ENCODE measurements at regions not wholly inside any gene's neighbourhood (a gene's known extent, or its start where the extent isn't known, plus 50 kb on each side); places are given as distances from the start of the nearest gene placed in this dataset.

DNA sequence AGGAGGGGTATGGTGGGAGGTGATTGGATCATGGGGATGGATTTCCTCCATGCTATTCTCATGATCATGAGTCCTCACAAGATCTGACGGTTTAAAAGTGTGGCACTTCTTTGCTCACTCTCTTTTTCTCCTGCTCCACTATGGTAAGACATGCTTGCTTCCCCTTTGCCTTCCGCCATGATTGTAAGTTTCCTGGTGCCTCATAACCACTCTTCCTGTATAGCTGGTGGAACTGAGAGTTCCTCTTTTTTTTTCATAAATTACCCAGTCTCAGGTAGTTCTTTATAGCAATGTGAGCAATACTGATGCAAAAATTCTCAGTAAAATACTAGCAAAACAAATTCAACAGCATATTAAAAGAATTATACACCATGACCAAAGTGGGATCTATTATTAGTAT, 728.5 kb upstream of the SLC8A1 start (continued):
- TF ChIP-seq KDM5A (IDR thresholded peaks at IDR 0.05) (no peak), MYC (IDR thresholded peaks at IDR 0.05; ENCODE audit: borderline replicate concordance, low read length) (no peak), PHF8 (IDR thresholded peaks at IDR 0.05; ENCODE audit: borderline replicate concordance, low read depth) (no peak), ZNF302 (CRISPR knock-in tag; IDR thresholded peaks at IDR 0.05) (no peak)
- TF ChIP-seq, protein P1, sequence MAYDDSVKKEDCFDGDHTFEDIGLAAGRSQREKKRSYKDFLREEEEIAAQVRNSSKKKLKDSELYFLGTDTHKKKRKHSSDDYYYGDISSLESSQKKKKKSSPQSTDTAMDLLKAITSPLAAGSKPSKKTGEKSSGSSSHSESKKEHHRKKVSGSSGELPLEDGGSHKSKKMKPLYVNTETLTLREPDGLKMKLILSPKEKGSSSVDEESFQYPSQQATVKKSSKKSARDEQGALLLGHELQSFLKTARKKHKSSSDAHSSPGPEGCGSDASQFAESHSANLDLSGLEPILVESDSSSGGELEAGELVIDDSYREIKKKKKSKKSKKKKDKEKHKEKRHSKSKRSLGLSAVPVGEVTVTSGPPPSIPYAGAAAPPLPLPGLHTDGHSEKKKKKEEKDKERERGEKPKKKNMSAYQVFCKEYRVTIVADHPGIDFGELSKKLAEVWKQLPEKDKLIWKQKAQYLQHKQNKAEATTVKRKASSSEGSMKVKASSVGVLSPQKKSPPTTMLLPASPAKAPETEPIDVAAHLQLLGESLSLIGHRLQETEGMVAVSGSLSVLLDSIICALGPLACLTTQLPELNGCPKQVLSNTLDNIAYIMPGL (CRISPR knock-in tag; IDR thresholded peaks at IDR 0.05; ENCODE audit: borderline replicate concordance) = no peak

GRCh38 chr2:41182961-41183360, 731.1 kb upstream of the SLC8A1 start:
- POLR2A ChIA-PET = no interaction called here
- 1% methylated on average over 5 of the region's 5 CpGs for WGBS (ENCODE audit: missing lambda C conversion rate)
- ATAC-seq = no peak

DNA sequence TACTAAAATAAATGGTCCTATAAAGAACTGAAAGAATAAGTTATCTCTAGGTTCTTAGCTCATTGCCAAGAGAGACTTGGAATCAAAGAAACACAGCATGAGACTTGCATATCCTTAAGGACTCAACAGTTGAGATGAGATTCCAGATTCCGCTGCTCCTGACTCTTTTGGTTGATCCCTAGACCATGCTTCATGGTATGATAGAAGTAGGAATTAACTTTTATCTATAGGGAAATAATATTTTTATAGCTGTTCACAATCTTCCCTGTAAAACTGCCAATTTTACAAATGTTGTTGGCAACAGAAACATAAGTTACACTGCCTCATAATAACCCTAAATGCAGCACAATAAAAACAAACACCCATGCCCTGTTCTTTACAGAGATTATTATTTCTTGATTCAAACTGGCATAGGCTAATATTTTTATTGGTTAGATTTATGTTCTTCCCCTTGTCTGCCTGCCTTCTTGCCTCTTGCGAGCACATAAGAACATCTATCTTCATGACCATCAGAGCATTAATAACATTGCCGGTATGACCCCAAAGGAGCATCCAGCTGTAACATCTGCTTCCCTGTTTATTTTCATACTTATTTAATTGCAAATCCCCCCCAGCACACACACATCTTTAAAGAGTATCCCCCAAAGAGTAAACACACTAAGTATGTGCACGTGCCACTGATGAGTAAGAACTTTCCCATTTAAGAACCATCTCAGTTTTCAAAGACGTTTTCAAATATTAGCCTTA, 735.7 kb upstream of the SLC8A1 start:
- CTCF ChIA-PET = no interaction called here
- FAIRE-seq = no peak
- no peaks in the 10 kb centered on the region for H3K4me1 ChIP-seq

More at GRCh38 chr2:41182961-41183360, 731.1 kb upstream of the SLC8A1 start:
- no peak for FAIRE-seq
- CTCF ChIA-PET = interaction anchor here (1.0 to 1.1 kb wide), 2 partner anchors 14 to 903 kb away, joined by 3 read pairs; no protein-coding TSS in a partner anchor
- no peak overlapping the region for H3K27ac ChIP-seq
- DNase-seq (ENCODE audit: low read depth in 1 of 2, low spot score in 1 of 2) = no peak
- TF ChIP-seq CEBPB (IDR thresholded peaks at IDR 0.05) = no peak
- TF ChIP-seq RAD21 (conservative IDR thresholded peaks at IDR 0.05 in 1 of 2, IDR thresholded peaks at IDR 0.05 in 1 of 2) = no peak
- TF ChIP-seq CHD2 (IDR thresholded peaks at IDR 0.05; ENCODE audit: low read length, partially characterized antibody) = no peak
- TF ChIP-seq CBX2 (IDR thresholded peaks at IDR 0.05; ENCODE audit: borderline replicate concordance, low read depth) = no peak
- no peak for TF ChIP-seq FOSL2 (IDR thresholded peaks at IDR 0.05)
- TF ChIP-seq FOSL2 (CRISPR knock-in tag; IDR thresholded peaks at IDR 0.05) = no peak
- no peak for TF ChIP-seq POLR2A (IDR thresholded peaks at IDR 0.05; ENCODE audit: low read length)
- TF ChIP-seq HEYL (CRISPR knock-in tag; IDR thresholded peaks at IDR 0.05) = no peak
- no peak for TF ChIP-seq TFCP2L1 (CRISPR knock-in tag; IDR thresholded peaks at IDR 0.05)
- TF ChIP-seq BCL3 (IDR thresholded peaks at IDR 0.05) = no peak
- no peak for TF ChIP-seq HOXA7 (CRISPR knock-in tag; IDR thresholded peaks at IDR 0.05)
- no peak for TF ChIP-seq ZSCAN20 (CRISPR knock-in tag; IDR thresholded peaks at IDR 0.05)
- TF ChIP-seq HDAC2 (IDR thresholded peaks at IDR 0.05) = no peak
- no peaks in the 10 kb centered on the region for H3K9me3 ChIP-seq
- H3K4me1 ChIP-seq = no peaks in the 10 kb centered on the region
- no peak overlapping the region for H3K4me2 ChIP-seq
- no peak overlapping the region for H3K4me3 ChIP-seq

More for the DNA sequence above, 735.7 kb upstream of the SLC8A1 start:
- DNase-seq (ENCODE audit: low read depth in 1 of 2, low spot score in 1 of 2) (no peak), ATAC-seq (no peak)
- no peak overlapping the region for H3K4me3 ChIP-seq
- TF ChIP-seq EP300 (IDR thresholded peaks at IDR 0.05) (no peak), NR3C1 (IDR thresholded peaks at IDR 0.05) (no peak), FOSL2 (IDR thresholded peaks at IDR 0.05) (no peak), FOSL2 (CRISPR knock-in tag; IDR thresholded peaks at IDR 0.05) (no peak), CBX8 (IDR thresholded peaks at IDR 0.05) (no peak), EHF (CRISPR knock-in tag; IDR thresholded peaks at IDR 0.05) (no peak), MAX (IDR thresholded peaks at IDR 0.05) (no peak), NFE2L2 (conservative IDR thresholded peaks at IDR 0.05; ENCODE audit: low read length) (no peak), RNF2 (IDR thresholded peaks at IDR 0.05; ENCODE audit: borderline replicate concordance, low read depth) (no peak), BHLHE40 (IDR thresholded peaks at IDR 0.05; ENCODE audit: low read depth, low read length) (no peak), ATOH8 (CRISPR knock-in tag; IDR thresholded peaks at IDR 0.05; ENCODE audit: low read depth) (no peak), POLR2AphosphoS2 (conservative IDR thresholded peaks at IDR 0.05; ENCODE audit: low read length) (no peak), RAD21 (conservative IDR thresholded peaks at IDR 0.05 in 1 of 2, IDR thresholded peaks at IDR 0.05 in 1 of 2) (no peak), MYC (IDR thresholded peaks at IDR 0.05; ENCODE audit: borderline replicate concordance, low read length) (no peak), EHMT2 (IDR thresholded peaks at IDR 0.05; ENCODE audit: low read depth) (no peak)
- TF ChIP-seq, protein P2, sequence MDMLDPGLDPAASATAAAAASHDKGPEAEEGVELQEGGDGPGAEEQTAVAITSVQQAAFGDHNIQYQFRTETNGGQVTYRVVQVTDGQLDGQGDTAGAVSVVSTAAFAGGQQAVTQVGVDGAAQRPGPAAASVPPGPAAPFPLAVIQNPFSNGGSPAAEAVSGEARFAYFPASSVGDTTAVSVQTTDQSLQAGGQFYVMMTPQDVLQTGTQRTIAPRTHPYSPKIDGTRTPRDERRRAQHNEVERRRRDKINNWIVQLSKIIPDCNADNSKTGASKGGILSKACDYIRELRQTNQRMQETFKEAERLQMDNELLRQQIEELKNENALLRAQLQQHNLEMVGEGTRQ (IDR thresholded peaks at IDR 0.05) = no peak
- H3K27ac ChIP-seq = no peak overlapping the region
- WGBS (ENCODE audit: missing lambda C conversion rate) = 27% methylated on average over 5 of the region's 5 CpGs
- no peaks in the 10 kb centered on the region for H3K9me3 ChIP-seq
- POLR2A ChIA-PET = no interaction called here
- H3K4me2 ChIP-seq = no peak overlapping the region

Data from A549 (cell line).